OCI-LY3 (cell line): ENCODE measurements at regions not wholly inside any gene's neighbourhood (a gene's known extent, or its start where the extent isn't known, plus 50 kb on each side); places are given as distances from the start of the nearest gene placed in this dataset.

Experiments used
- EZH2phosphoT487 ChIP-seq: fragments of 200-600 bp; shearing (Covaris generic); IDR thresholded peaks from 2 replicates; pipeline ENCODE4 v1.6.1; 2018; ENCODE audit warnings: antibody characterized with exemption, mixed run types, low read depth
- TF ChIP-seq, protein P1 (sequence below): fragments of 200-600, 300-600 bp; sonication (generic); IDR thresholded peaks from 2 replicates; pipeline ENCODE4 v1.5.1; 2014; ENCODE audit warnings: antibody characterized with exemption, low read length, low read depth

GRCh38 chr14:71692496-71692895, 239.7 kb upstream of the RGS6 start:
- TF ChIP-seq, protein P1, sequence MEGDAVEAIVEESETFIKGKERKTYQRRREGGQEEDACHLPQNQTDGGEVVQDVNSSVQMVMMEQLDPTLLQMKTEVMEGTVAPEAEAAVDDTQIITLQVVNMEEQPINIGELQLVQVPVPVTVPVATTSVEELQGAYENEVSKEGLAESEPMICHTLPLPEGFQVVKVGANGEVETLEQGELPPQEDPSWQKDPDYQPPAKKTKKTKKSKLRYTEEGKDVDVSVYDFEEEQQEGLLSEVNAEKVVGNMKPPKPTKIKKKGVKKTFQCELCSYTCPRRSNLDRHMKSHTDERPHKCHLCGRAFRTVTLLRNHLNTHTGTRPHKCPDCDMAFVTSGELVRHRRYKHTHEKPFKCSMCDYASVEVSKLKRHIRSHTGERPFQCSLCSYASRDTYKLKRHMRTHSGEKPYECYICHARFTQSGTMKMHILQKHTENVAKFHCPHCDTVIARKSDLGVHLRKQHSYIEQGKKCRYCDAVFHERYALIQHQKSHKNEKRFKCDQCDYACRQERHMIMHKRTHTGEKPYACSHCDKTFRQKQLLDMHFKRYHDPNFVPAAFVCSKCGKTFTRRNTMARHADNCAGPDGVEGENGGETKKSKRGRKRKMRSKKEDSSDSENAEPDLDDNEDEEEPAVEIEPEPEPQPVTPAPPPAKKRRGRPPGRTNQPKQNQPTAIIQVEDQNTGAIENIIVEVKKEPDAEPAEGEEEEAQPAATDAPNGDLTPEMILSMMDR = no peak
- TF ChIP-seq EZH2phosphoT487 = no peak
